A673 (cell line): ENCODE measurements at regions not wholly inside any gene's neighbourhood (a gene's known extent, or its start where the extent isn't known, plus 50 kb on each side); places are given as distances from the start of the nearest gene placed in this dataset.

Experiments
- CTCF ChIP-seq: fragments of 300-800, 200-600 bp; sonication (generic); conservative IDR thresholded peaks from 2 replicates; pipeline ENCODE4 v1.5.1; 2017; ENCODE audit warnings: low read depth, mild to moderate bottlenecking, antibody characterized with exemption, low read length, moderate library complexity, mixed read lengths
- EZH2 ChIP-seq: fragments of 200-600 bp; sonication (generic); IDR thresholded peaks from 2 replicates; pipeline ENCODE4 v1.6.1; 2017; ENCODE audit warnings: borderline replicate concordance, low read depth, mild to moderate bottlenecking, mixed read lengths, antibody characterized with exemption, low read length; ENCODE audit not compliant: poor library complexity, severe bottlenecking

DNA sequence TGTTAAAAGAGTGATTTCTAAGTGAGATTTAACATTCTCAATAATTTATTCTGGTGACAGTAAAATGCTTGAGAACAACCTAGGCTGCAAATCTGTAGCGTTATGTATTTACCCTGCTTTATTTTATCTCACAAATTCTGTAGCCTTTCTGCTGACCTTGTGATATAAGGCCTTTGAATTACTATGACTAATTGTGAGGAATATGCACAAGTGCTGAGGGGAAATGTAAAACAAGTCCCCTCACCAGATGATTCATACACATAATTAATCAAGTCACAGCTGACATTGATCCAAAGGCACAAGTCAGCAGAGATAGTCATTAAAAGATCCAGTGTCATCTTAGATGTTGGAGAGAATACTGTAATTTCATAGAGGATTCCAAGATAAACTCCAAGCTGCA is 992.7 kb upstream of the USP15 start:
- no peak for TF ChIP-seq CTCF
- no peak for TF ChIP-seq EZH2
